ENCODE measurements at regions not wholly inside any gene's neighbourhood (a gene's known extent, or its start where the extent isn't known, plus 50 kb on each side); places are given as distances from the start of the nearest gene placed in this dataset.

DNA sequence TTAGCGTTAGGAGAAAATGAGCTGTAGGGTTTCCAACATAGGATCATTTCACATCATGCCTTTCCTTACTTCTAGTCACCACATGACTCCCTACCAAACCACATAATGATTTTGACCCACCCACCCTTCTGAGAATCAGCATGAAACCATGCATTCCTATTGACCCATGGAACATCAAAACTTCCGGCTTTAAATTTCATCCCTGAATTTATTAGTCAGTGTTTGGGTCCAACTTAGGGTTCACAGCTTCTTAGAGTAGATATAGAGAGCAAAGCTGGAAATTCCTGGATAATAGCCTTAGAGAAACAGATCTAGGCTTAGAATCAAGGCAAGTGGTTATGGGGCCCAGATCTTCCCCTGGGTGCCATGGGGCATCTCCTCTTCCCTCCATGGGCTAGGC lies 162.6 kb downstream of the TOX3 start:
- DNase-seq (ENCODE audit: low read depth, low spot score) (no peak), FAIRE-seq (no peak)
- ChIA-PET POLR2A (no interaction called here), CTCF (no interaction called here)
- no peaks in the 10 kb centered on the region for H3K27me3 ChIP-seq (ENCODE audit: control insufficient read depth in 2 of 2, insufficient read depth in 2 of 2, low read length in 2 of 2)
- no peak overlapping the region for H3K4me3 ChIP-seq (replicated peaks in 1 of 3; ENCODE audit: insufficient read depth in 1 of 3, low read depth in 1 of 3, low read length in 3 of 3)
- no peak overlapping the region for H3K27ac ChIP-seq (ENCODE audit: insufficient read depth, low read depth, low read length)
- peaks cover 8% of the 10 kb centered on the region for H3K9me3 ChIP-seq (replicated peaks; ENCODE audit: control insufficient read depth, insufficient read depth, low read length)
- H3K36me3 ChIP-seq (ENCODE audit: control insufficient read depth in 2 of 2, extremely low read depth in 1 of 2, insufficient read depth in 2 of 2, low read length in 2 of 2): no peaks in the 10 kb centered on the region
- TF ChIP-seq POLR2A (IDR thresholded peaks at IDR 0.05; ENCODE audit: low read depth, low read length): no peak
- TF ChIP-seq FOS (IDR thresholded peaks at IDR 0.05; ENCODE audit: borderline replicate concordance, insufficient read depth, low read length): no peak
- no peak for TF ChIP-seq MAX (IDR thresholded peaks at IDR 0.05; ENCODE audit: insufficient read depth, insufficient read length)
- no peak for TF ChIP-seq MYC (IDR thresholded peaks at IDR 0.05; ENCODE audit: low read depth, low read length)
- no peak for TF ChIP-seq POLR2AphosphoS5 (IDR thresholded peaks at IDR 0.05; ENCODE audit: insufficient read depth, low read depth, low read length)
- no peaks in the 10 kb centered on the region for H3K4me1 ChIP-seq (ENCODE audit: control insufficient read depth, extremely low read depth, insufficient read depth, low read length)
- H3K9ac ChIP-seq (replicated peaks; ENCODE audit: extremely low read depth, insufficient read depth, low read length): no peak overlapping the region
- intact Hi-C loops (cut with micrococcal nuclease): no loop called here
- H2AFZ ChIP-seq (ENCODE audit: low read depth, low read length): no peak overlapping the region
- no peaks in the 10 kb centered on the region for H4K20me1 ChIP-seq (replicated peaks; ENCODE audit: control insufficient read depth, extremely low read depth, insufficient read depth, low read length)
- H3K4me2 ChIP-seq (ENCODE audit: insufficient read depth, low read length): no peak overlapping the region
- no peaks in the 10 kb centered on the region for H3K79me2 ChIP-seq (ENCODE audit: control insufficient read depth, insufficient read depth, low read length)
- BruUV-seq (replicated peaks): no TSS peak
- dilution Hi-C loops (cut with MboI; ENCODE audit: extremely low pct_ligation_motif_present, low sequenced_read_pairs): no loop called here
- H3K9me1 ChIP-seq (replicated peaks; ENCODE audit: control insufficient read depth, extremely low read depth, insufficient read depth, low read length): no peaks in the 10 kb centered on the region

GRCh38 chr16:52383640-52384292 lies 163.2 kb downstream of the TOX3 start:
- ChIA-PET CTCF (no interaction called here), POLR2A (no interaction called here)
- Histone ChIP-seq H3K4me2 (ENCODE audit: insufficient read depth, low read length) (no peak overlapping the region), H3K79me2 (ENCODE audit: control insufficient read depth, insufficient read depth, low read length) (no peaks in the 10 kb centered on the region), H3K27me3 (ENCODE audit: control insufficient read depth in 2 of 2, insufficient read depth in 2 of 2, low read length in 2 of 2) (no peaks in the 10 kb centered on the region), H2AFZ (ENCODE audit: low read depth, low read length) (no peak overlapping the region), H3K27ac (ENCODE audit: insufficient read depth, low read depth, low read length) (no peak overlapping the region), H3K4me1 (ENCODE audit: control insufficient read depth, extremely low read depth, insufficient read depth, low read length) (no peaks in the 10 kb centered on the region), H4K20me1 (replicated peaks; ENCODE audit: control insufficient read depth, extremely low read depth, insufficient read depth, low read length) (no peaks in the 10 kb centered on the region), H3K9ac (replicated peaks; ENCODE audit: extremely low read depth, insufficient read depth, low read length) (no peak overlapping the region), H3K9me3 (replicated peaks; ENCODE audit: control insufficient read depth, insufficient read depth, low read length) (peaks cover 8% of the 10 kb centered on the region), H3K4me3 (replicated peaks in 1 of 3; ENCODE audit: insufficient read depth in 1 of 3, low read depth in 1 of 3, low read length in 3 of 3) (no peak overlapping the region), H3K36me3 (ENCODE audit: control insufficient read depth in 2 of 2, extremely low read depth in 1 of 2, insufficient read depth in 2 of 2, low read length in 2 of 2) (no peaks in the 10 kb centered on the region), H3K9me1 (replicated peaks; ENCODE audit: control insufficient read depth, extremely low read depth, insufficient read depth, low read length) (no peaks in the 10 kb centered on the region)
- dilution Hi-C loops (cut with MboI; ENCODE audit: extremely low pct_ligation_motif_present, low sequenced_read_pairs) (no loop called here), intact Hi-C loops (cut with micrococcal nuclease) (no loop called here)
- no peak for TF ChIP-seq EZH2 (IDR thresholded peaks at IDR 0.05; ENCODE audit: borderline replicate concordance, low read depth, low read length, severe bottlenecking)
- TF ChIP-seq FOS (IDR thresholded peaks at IDR 0.05; ENCODE audit: borderline replicate concordance, insufficient read depth, low read length): no peak
- no peak for TF ChIP-seq CTCF (IDR thresholded peaks at IDR 0.05; ENCODE audit: extremely low read depth in 1 of 2, insufficient read depth in 1 of 2, low read depth in 1 of 2, low read length in 2 of 2)
- no peak for FAIRE-seq
- DNase-seq (ENCODE audit: low read depth, low spot score): no peak
- BruUV-seq (replicated peaks): no TSS peak

Measured in endothelial cell of umbilical vein (primary cell).